HAP-1 (cell line): ENCODE measurements at regions not wholly inside any gene's neighbourhood (a gene's known extent, or its start where the extent isn't known, plus 50 kb on each side); places are given as distances from the start of the nearest gene placed in this dataset.
"Not testable (repeated sequence)": the region's sequence is repeated elsewhere in the genome, so short reads cannot be mapped to it uniquely, and the experiment has no call there.

Experiments used
- DNase-seq, 2 experiments: peaks; one replicate each; pipeline ENCODE4 v3.0.0-alpha.2; 2016 to 2020; ENCODE audit warnings: low spot score in 2 of 2
- H3K27me3 ChIP-seq: fragments of 250-450 bp; sonication (Bioruptor Pico); 2 replicates; pipeline ENCODE4 v1.5.1; 2020; ENCODE audit warnings: low read depth, mild to moderate bottlenecking, moderate library complexity
- H3K36me3 ChIP-seq: fragments of 250-450 bp; sonication (Bioruptor Pico); replicated peaks from 2 replicates; pipeline ENCODE4 v1.5.1; 2020; ENCODE audit warnings: mild to moderate bottlenecking
- H3K4me1 ChIP-seq: fragments of 250-450 bp; sonication (Bioruptor Pico); 2 replicates; pipeline ENCODE4 v1.5.1; 2020; ENCODE audit warnings: mild to moderate bottlenecking
- H3K4me3 ChIP-seq: fragments of 250-450 bp; sonication (Bioruptor Pico); 2 replicates; pipeline ENCODE4 v1.5.1; 2020; ENCODE audit warnings: mild to moderate bottlenecking, moderate library complexity
- H3K9me3 ChIP-seq: fragments of 250-450 bp; sonication (Bioruptor Pico); 2 replicates; pipeline ENCODE4 v1.5.1; 2020; ENCODE audit warnings: mild to moderate bottlenecking, moderate library complexity
- in situ Hi-C: fragments of 300-500 bp; cut with MboI; formaldehyde crosslinking; loops from 3 replicates; pipeline ENCODE4 v1.14.3; 2020; ENCODE audit warnings: low sequenced_read_pairs, inconsistent platforms, mixed read lengths

- no peaks in the 10 kb centered on the region for H3K27me3 ChIP-seq
- no peak overlapping the region for H3K4me3 ChIP-seq
- DNase-seq: no peak
- H3K4me1 ChIP-seq: peaks cover 9% of the 10 kb centered on the region
- in situ Hi-C loops: no loop called here
- no peaks in the 10 kb centered on the region for H3K36me3 ChIP-seq
- H3K9me3 ChIP-seq: no peaks in the 10 kb centered on the region
These were observed 172.7 kb upstream of the NOX3 start for GRCh38 chr6:155628306-155628705.

GRCh38 chr6:155627722-155628212, 172.1 kb upstream of the NOX3 start:
- H3K27me3 ChIP-seq: not testable (repeated sequence)

GRCh38 chr6:155623450-155624178, 168.0 kb upstream of the NOX3 start:
- Histone ChIP-seq H3K27me3 (no peaks in the 10 kb centered on the region), H3K4me1 (peaks cover 19% of the 10 kb centered on the region), H3K36me3 (no peaks in the 10 kb centered on the region), H3K9me3 (no peaks in the 10 kb centered on the region), H3K4me3 (no peak overlapping the region)
- peak; percentile 49 to 95 for DNase-seq
- in situ Hi-C loops: no loop called here

More at GRCh38 chr6:155627722-155628212, 172.1 kb upstream of the NOX3 start:
- H3K9me3 ChIP-seq, H3K4me3 ChIP-seq, H3K36me3 ChIP-seq, DNase-seq, in situ Hi-C loops: not testable (repeated sequence)
- peaks cover 14% of the 10 kb centered on the region for H3K4me1 ChIP-seq

GRCh38 chr6:155614606-155615005, 159.0 kb upstream of the NOX3 start:
- H3K27me3 ChIP-seq: no peaks in the 10 kb centered on the region
- H3K4me1 ChIP-seq: no peaks in the 10 kb centered on the region; the same call in 1 of the 2 replicates
- peaks cover 3% of the 10 kb centered on the region; the same call in 1 of the 2 replicates for H3K9me3 ChIP-seq
- DNase-seq: no peak
- H3K36me3 ChIP-seq: no peaks in the 10 kb centered on the region
- in situ Hi-C loops: no loop called here
- H3K4me3 ChIP-seq: no peak overlapping the region

GRCh38 chr6:155611742-155612141, 156.1 kb upstream of the NOX3 start:
- Histone ChIP-seq H3K9me3 (peaks cover 3% of the 10 kb centered on the region; the same call in 1 of the 2 replicates), H3K4me1 (no peaks in the 10 kb centered on the region; the same call in none of the 2 replicates), H3K4me3 (no peak overlapping the region), H3K27me3 (no peaks in the 10 kb centered on the region), H3K36me3 (no peaks in the 10 kb centered on the region)
- in situ Hi-C loops: no loop called here
- no peak for DNase-seq

GRCh38 chr6:155604991-155605390, 149.4 kb upstream of the NOX3 start:
- Histone ChIP-seq H3K9me3 (no peaks in the 10 kb centered on the region), H3K4me1 (peaks cover 15% of the 10 kb centered on the region), H3K27me3 (no peaks in the 10 kb centered on the region), H3K4me3 (no peak overlapping the region), H3K36me3 (no peaks in the 10 kb centered on the region)
- in situ Hi-C loops: no loop called here
- no peak for DNase-seq

- Histone ChIP-seq H3K4me3 (no peak overlapping the region), H3K4me1 (peaks cover 26% of the 10 kb centered on the region), H3K36me3 (no peaks in the 10 kb centered on the region), H3K9me3 (no peaks in the 10 kb centered on the region), H3K27me3 (no peaks in the 10 kb centered on the region)
- in situ Hi-C loops: no loop called here
- DNase-seq: peak; percentile 86 to 98
These were observed 143.9 kb upstream of the NOX3 start for GRCh38 chr6:155599561-155599960.

- peaks cover 30% of the 10 kb centered on the region for H3K4me1 ChIP-seq
- in situ Hi-C loops: no loop called here
- no peaks in the 10 kb centered on the region for H3K27me3 ChIP-seq
- H3K4me3 ChIP-seq: no peak overlapping the region
- no peaks in the 10 kb centered on the region for H3K36me3 ChIP-seq
- DNase-seq: no peak
- H3K9me3 ChIP-seq: no peaks in the 10 kb centered on the region
These were observed 143.5 kb upstream of the NOX3 start for GRCh38 chr6:155599160-155599559.

GRCh38 chr6:155595284-155595683, 139.6 kb upstream of the NOX3 start:
- Histone ChIP-seq H3K4me1 (peaks cover 30% of the 10 kb centered on the region), H3K36me3 (no peaks in the 10 kb centered on the region), H3K9me3 (no peaks in the 10 kb centered on the region), H3K4me3 (no peak overlapping the region), H3K27me3 (no peaks in the 10 kb centered on the region)
- no peak for DNase-seq
- in situ Hi-C loops: no loop called here

- peaks cover 32% of the 10 kb centered on the region for H3K4me1 ChIP-seq
- no peak overlapping the region for H3K4me3 ChIP-seq
- no peaks in the 10 kb centered on the region for H3K36me3 ChIP-seq
- no peaks in the 10 kb centered on the region for H3K27me3 ChIP-seq
- no peak for DNase-seq
- in situ Hi-C loops: no loop called here
- H3K9me3 ChIP-seq: no peaks in the 10 kb centered on the region
These were observed 136.1 kb upstream of the NOX3 start for GRCh38 chr6:155591741-155592140.

GRCh38 chr6:155589190-155589589, 133.6 kb upstream of the NOX3 start:
- in situ Hi-C loops: no loop called here
- H3K36me3 ChIP-seq: no peaks in the 10 kb centered on the region

GRCh38 chr6:155587817-155588216, 132.2 kb upstream of the NOX3 start:
- in situ Hi-C loops: no loop called here
- Histone ChIP-seq H3K4me1 (peaks cover 43% of the 10 kb centered on the region), H3K4me3 (no peak overlapping the region), H3K36me3 (no peaks in the 10 kb centered on the region), H3K9me3 (no peaks in the 10 kb centered on the region), H3K27me3 (no peaks in the 10 kb centered on the region)
- DNase-seq: no peak

More at GRCh38 chr6:155589190-155589589, 133.6 kb upstream of the NOX3 start:
- Histone ChIP-seq H3K4me1 (peaks cover 44% of the 10 kb centered on the region), H3K4me3 (no peak overlapping the region), H3K27me3 (no peaks in the 10 kb centered on the region), H3K9me3 (no peaks in the 10 kb centered on the region)
- no peak for DNase-seq

GRCh38 chr6:155586090-155586489, 130.5 kb upstream of the NOX3 start:
- in situ Hi-C loops: no loop called here
- H3K4me3 ChIP-seq: no peak overlapping the region
- peaks cover 42% of the 10 kb centered on the region for H3K4me1 ChIP-seq

GRCh38 chr6:155584006-155584405, 128.4 kb upstream of the NOX3 start:
- no peaks in the 10 kb centered on the region for H3K9me3 ChIP-seq
- in situ Hi-C loops: no loop called here
- no peaks in the 10 kb centered on the region for H3K36me3 ChIP-seq
- no peaks in the 10 kb centered on the region for H3K27me3 ChIP-seq
- H3K4me1 ChIP-seq: peaks cover 26% of the 10 kb centered on the region
- H3K4me3 ChIP-seq: no peak overlapping the region
- no peak for DNase-seq

More at GRCh38 chr6:155586090-155586489, 130.5 kb upstream of the NOX3 start:
- no peak for DNase-seq
- no peaks in the 10 kb centered on the region for H3K27me3 ChIP-seq
- H3K9me3 ChIP-seq: no peaks in the 10 kb centered on the region
- no peaks in the 10 kb centered on the region for H3K36me3 ChIP-seq
